ENCODE measurements at regions not wholly inside any gene's neighbourhood (a gene's known extent, or its start where the extent isn't known, plus 50 kb on each side); places are given as distances from the start of the nearest gene placed in this dataset.

DNA sequence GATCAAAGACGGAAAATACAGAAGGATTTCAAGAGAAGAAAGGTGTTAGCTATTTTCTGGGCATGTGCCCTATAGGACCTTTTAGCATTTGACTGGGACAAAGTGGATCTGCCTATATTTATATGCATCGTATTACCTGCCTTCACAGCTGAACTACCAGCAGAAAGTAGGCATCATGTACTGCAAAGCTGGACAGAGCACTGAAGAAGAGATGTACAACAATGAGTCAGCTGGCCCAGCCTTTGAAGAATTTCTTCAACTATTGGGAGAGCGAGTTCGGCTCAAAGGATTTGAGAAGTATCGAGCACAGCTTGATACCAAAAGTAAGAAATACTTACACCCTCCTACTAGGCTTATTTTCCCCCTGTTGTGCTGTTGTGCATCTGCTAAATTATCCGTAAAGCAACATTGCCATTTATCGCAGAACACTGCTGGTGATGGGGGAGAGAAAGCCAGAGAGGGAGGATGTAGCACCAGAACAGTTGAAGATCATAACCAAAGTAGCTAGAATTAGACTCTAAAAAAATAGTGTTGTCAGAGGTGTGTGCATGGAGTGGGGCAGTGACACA lies 282.0 kb upstream of the RGS6 start:
- DNase-seq, result no peak

DNA sequence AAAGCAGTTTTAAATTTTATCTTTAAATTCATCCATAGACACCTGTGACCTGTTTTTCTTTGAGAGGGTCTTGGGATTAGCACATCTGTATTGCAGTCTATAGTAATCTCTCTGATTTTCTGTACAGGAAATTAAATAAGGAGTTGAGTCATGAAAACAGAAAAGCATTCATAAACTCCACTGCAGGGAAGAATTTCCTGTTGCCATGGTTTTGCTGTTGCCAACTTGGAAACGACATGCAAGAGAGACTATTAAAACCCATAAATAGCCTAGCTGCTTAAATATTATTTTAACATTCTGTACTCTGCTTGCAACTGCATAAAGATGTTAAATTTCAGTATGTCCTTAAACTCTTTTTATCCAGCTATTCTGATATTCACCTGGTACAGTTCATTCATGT lies 281.0 kb upstream of the RGS6 start:
- no peak for DNase-seq

DNA sequence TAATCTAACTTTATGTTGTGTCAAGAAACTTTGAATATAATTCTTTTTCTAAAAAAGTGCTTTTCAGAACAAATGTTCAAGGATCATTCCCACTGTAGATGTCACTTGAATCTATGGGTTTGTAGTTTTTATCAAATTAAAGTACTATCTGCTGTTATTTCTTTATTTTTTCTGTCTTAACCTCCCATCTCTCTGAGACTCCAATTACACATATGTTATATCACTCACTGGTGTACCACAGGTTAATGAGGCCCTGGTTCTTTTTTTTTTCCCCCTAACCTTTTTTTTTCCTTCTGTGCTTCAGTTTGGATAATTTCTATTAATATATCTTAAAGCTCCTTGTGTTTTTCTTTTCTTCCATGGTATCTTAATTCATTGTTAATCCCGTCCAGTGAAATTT lies 279.9 kb upstream of the RGS6 start:
- no peak for DNase-seq

DNA sequence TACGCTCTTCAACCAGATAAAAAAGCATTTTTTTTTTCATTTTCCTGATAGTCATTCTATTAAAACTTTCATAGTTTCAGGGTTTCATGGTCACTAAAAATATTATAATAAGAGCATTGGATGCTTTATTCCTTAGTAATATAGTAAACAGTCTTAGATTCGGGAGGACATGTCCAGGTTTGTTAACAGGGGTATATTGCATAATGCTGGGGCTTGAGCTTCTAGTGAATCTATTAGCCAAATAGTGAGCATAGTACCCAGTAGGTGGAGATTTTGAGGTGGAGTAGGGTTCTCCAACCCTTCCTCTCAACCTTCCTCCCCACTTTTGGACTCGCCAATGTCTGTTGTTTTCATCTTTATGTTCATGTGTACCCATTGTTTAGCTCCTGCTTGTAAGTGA lies 277.4 kb upstream of the RGS6 start:
- DNase-seq, result no peak

DNA sequence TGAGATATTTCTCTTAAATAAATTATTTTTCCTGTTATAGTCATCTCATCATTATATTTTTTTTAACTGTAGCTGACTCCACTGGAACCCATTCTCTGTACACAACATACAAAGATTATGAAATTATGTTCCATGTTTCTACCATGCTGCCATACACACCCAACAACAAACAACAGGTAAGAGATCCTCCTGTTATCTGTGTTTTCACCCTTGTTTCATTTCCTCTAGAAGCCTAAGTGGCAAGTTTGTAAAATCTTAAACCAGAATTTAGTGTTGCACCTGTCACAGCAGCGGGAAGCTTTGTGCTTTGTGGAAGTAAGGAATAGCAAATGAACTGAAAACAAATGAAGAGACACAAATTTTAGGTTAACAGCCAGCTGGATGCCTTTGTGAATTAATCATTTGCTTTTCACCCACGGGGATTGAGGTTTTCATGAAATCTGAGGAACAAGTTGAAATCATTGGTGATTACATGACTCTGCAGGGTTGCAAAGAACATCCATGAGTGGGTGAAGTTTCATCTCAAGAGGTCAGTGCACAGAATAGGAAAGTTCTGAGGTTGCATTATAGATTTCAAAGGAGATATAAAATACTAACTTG lies 273.9 kb upstream of the RGS6 start:
- DNase-seq, result no peak

DNA sequence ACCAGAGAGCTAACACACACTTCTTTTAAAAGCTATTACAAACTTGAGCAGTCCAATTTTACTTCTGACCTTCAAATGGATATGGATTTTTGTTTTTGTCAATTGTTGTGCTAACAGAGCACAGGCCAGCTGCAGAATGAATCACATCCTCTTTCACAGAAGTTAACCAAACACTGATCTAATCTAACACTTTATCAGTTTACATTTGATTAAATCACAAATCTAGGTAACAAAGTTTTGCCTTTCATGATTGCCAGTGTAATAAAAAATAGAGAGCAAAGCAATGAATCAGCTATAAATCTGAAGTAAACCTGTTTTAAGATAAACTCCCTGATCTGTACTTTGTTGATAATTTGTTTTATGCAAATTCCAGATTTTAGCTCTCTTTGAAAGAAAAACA lies 273.1 kb upstream of the RGS6 start:
- no peak for DNase-seq

DNA sequence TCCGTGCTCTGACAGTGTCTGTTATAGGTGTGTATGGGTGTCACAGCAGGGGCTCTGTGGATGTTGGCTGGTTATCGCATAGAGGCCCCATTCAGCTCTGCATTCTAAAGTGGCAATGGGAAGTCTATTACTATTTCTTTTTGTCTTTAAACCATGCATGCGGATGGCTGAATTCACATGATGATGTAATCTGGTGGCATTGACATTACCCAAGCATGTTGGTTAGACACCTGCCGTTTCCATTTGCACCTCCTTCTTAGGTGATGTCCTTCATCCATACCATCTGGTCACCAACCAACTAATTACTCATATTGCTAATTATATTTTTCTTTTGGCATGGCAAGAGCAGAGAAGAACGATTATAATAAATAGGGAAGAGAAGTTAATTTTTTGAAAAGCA lies 270.8 kb upstream of the RGS6 start:
- DNase-seq, result no peak

DNA sequence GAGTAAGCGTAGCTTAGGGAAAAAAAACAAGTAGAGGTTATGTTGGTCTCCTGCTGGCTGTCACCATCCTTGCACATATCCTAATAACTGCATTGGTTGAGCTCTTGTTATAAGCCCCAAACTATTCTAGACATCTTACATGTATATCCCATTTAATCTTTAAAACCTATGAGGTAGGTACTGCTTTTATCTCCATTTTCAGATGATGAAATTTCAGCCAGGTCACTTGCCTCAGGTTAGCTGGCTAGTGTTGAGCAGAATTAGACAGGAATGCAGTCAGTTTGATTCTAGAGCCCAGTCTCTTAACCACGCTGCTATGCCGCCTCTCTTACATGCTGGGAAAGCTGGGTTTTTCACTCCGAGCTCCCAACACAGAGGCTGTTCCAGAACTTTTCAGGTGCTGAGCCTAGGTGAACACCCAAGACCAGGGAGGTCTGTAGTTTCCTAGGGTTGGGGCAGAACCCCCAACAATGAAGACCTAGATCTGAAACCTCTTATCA lies 269.9 kb upstream of the RGS6 start:
- DNase-seq, result no peak

DNA sequence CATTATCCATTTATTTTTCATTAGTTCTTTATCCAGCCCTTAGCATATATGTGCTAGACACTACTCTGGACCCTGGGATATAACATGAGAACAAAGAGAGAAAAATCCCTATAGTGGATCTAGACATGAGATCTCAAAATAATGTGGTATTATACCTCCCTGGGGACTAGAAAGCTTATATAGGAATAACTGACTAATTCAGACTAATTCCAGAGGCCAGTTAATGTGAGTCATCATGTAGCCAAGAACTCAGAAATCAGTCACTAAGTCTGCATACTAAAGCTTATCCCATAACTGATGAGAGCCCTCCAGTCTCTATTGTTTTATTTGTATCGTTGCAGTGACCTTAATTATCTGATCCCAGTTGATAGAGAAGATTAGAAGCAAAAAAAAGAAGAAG lies 267.1 kb upstream of the RGS6 start:
- DNase-seq, result no peak

DNA sequence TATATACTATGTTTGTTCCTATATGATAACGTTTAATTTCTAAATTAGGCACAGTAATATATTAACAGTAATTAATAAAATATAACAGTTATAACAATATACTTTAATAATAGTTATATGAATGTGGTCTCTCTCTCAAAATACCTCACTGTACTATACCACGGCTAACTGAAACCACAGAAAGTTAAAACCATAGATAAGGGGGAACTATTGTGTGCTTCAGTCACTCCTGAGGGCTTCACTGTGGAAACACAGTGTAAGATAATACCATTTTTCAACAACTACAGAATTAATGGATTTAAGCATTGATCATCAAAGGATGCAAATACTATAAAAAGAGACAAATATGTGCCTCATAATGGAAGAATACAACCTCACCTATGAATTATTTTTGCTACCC lies 266.4 kb upstream of the RGS6 start:
- no peak for DNase-seq

DNA sequence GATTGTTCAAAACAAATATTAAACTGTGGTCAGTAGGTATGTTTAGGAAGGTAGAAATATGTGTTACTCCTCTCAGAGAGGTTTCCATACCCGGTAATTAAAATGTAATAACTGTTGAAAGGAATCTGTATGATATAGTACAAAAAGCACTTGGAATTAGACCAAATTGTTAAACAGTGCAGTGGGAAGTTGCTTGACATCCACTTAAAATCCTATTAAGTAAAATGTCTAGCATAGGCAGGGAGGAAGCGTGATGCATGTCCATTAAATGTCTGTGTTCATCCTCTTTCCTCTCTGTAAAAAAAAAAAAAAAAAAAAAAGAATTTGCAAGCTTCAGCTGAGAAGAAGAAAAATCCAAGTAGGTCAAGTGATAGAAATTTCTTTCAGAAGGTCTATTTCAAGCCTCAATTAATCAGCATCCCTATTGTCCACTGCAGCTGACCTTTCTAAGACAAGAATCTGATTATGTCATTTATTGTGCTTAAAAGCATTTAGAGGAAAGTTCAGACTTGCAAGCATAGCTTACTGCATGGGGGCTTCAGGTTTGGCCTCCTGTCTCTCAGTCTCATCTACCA lies 265.6 kb upstream of the RGS6 start:
- no peak for DNase-seq

DNA sequence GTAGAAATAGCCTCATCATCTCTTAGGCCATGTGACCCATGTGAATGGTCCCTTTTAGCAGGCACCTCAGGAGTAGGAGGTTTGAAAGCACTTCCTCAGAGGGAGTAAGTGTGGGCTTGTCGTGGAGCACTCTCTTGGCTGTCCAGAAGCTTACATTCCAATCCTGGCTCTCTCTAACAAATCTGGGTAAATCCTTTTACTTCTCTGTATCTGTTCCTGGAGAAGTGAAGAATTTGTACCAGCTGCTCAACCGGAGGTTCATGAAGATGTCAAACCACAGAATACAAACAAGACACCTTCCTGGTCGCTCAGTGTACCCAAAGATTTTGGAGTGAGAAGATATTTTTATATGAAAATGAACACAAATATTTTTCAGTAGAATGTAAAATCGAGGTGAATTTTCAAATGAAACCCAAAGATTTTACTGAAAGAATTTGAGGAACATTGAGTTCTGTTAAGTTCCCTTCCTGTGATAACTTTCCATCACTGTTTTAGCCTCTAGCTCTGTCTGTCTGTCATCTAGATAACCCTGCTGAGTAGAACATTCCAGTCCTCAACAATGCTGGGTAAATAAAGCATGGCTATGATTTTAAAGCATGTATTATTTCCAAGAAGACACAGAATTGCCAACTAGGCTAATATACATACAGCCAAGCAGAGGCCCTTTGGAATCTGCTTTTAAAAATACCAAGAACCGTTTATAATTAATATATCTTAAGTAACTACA lies 263.9 kb upstream of the RGS6 start:
- DNase-seq, result no peak

DNA sequence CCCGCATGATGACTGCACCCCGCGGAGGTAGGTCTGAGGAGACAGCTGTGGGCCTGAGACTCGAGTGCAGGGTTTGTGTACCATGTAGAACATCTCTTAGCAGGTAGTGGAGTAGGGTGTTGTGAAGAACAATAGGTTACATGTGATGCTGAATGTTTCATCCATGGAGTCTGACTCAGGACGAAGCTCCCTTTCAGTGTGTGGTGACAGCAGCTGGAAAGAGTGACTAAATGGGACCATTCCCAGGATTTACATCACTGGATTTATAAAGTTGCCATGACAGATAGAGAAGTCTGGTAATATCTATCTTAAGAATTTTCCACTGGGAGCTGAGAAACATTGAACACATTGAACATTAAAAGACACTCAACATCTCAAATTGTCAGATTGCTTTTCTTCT lies 259.6 kb upstream of the RGS6 start:
- no peak for DNase-seq

DNA sequence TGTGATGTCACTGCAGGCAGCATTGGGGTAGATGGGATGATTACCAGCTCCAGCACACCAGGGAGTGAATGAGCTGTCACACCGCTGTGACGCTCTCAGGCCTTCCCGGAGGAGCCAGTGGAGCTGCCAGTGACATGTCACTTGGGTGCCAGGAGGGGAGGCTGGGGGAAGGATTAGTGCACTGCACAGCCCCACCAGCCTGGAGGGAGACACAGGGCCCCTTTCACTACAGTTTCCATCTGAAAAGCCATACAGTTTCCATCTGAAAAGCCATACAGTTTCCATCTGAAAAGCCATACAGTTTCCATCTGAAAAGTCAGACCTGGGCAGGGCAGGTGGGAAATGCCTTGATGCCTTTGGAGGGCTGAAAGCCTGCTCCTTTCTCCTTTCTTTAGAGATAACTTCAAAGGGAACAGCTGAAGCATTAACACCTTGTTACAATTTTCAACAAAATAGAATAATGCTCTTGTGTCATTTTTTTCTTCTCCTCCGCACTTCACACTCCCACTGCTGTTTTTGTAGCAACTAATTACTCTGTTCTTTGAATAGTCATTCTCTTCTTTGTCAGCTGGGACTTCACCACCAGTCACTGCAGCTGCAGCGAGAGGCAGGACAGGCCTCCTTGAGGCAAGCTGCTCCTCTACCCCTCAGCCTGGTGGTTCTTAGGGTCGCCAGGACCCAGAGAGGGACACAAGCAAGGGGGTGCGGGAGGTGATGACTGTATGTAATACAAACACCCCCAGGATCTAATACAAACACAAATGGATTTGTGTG lies 256.9 kb upstream of the RGS6 start:
- no peak for DNase-seq

DNA sequence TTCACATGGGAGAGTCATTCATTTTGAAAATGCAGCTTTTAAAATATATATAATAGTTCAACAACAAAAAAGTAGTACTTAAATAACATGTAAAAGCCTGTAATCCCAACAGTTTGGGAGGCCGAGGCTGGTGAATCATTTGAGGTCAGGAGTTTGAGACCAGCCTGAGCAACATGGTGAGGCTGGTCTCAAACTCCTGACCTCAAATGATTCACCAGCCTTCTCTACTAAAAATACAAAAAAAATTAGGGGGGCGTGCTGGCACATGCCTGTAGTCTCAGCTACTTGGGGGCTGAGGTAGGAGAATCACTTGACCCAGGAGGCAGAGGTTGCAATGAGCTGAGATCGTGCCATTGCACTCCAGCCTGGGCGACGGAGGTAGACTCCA lies 256.3 kb upstream of the RGS6 start:
- no peak for DNase-seq

DNA sequence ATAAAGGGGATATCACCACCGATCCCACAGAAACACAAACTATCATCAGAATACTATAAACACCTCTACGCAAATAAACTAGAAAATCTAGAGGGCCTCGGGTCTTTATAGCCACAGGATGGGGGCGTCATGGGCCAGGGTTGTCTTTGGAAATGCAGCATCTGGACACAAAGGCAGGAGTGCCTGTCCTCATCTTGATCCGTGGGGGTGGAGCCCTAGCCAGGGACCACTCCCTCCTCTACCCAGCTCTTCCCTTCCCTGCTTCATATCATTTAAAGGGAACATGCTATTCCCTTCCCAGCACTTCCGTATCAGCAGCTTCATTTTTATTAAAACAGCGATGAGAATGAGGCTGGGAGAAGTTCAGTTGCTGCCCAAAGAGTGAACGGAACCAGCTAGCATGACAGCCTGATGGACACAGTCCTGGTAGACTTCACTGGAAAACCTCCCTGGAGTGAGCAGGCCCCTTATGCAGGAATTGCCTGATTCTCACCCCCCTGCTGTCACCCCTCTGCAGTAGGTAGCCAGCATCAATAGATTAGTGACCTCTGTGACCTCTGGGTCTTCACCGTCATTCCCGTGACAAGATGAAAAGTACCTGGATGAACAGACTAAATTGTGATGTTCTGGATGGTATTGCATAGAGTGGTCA lies 251.4 kb upstream of the RGS6 start:
- DNase-seq, result no peak

DNA sequence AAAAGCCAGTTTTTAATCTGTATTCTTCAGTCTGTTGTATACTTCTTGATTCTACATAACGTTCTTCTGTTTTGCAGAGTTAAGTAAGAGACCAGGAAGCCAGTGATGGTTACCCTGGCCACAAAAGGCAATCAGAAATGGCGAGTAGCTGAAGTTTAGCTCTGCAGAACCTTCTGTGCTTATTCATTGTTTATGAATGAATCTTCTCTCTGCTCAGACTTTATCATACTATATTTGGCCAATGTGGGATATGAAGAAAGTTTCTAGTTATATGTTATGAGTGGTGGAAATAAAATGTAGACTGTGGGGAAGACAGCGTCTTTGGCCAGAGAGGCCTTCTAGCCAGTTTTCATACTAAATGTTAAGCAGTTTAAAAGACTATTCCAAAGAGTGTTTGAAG lies 249.9 kb upstream of the RGS6 start:
- no peak for DNase-seq

DNA sequence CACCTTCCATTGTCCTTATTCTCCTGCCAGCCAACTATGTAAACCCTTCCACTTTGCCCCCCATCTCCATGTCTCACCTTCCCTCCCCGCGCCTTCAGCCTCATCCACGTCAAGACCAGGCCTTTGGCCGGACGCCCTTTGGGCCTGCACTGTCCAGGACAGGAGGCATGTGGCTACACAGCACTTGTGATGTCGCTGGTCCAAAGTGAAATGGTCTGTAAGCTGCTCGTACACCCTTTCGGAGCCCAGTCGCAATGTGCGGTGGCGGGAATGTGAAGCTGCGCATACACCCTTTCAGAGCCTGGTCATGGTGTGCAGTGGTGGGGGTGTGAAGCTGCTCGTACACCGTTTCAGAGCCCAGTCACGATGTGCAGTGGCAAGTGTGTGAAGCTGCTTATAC lies 247.9 kb upstream of the RGS6 start:
- DNase-seq, result no peak

DNA sequence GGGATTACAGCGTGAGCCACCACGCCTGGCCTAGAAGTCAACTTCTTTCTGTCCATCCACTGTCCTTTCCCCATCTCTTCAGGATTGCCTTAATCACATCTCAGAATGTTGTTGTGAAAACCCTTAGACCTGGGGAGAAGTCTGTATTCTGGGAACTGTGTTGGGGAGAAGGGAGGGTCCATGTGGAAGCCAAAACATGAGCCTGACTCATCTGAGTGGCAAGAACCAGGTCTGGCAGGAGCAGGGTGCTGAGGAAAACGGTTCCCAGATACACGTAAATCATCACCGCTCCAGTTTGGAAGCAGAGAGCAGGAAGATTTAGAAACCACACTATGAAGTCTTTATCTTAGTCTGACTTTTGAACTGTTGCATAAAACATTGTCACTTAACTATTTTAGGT lies 245.6 kb upstream of the RGS6 start:
- DNase-seq, result no peak

DNA sequence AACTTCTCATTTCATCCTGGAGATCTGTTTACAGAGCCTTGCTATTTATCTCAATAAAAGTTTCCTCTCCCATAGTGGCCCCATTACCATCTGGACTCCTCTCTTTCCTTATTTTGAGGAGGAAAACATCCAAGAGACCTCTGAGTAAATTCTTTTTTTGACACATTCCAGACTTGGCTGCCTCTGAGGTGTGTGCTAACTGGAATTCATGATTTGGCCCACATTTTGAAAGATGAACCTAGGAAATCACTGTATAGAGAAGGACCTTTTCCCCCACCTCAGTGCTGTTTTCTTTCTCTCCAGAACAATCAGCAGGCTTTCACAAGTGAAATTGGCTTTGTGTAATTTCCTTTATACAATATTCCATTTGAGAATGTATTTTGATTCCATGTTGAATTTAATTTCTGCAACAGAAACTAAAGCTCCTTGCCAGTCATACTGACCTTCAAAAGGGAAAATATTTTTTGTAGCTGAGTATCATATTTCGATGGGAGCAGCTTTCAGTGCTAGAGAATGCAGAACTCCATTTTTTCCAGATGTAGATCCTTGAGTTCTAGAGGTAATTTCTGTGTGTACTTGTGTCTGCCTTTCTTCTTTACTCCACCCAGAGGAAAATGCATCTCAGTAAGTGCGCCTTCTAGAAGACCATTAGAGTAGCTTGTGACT lies 244.9 kb upstream of the RGS6 start:
- DNase-seq, result no peak

DNA sequence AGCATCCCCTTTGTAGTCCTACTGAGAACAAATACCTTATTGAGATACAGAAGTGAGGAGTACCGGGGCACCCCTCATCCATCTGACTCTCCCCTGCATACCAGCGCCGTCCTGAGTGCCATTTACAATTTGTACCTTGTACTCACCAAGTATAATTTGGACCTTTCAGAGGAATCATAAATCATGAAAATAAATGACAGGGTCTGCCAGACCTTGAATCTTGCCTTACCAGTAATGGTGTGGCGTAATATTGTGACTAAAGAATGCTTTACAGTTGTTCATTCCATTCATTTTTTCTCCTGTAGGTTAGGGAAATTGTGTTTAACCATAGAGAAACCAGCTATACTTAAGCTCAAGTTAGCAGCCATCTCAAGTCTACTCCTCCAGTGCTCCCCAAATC lies 243.7 kb upstream of the RGS6 start:
- no peak for DNase-seq

DNA sequence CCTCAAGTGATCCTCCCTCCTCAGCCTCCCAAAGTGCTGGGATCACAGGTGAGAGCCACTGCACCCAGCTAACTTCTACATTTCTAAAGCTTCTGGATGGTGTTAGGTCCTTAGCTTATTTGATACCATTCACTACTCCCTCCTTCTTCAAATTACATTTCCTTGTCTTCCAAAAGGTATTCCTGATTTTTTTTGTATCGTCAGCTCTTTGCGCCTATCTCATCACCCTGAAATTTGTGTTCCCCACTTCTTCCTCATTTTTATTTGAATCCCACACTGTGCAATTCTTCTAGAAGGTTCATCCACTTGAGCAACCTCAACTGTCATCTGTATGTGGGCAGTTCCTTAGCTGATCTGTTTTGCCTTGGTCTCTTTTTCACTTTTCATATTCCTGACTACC lies 241.8 kb upstream of the RGS6 start:
- no peak for DNase-seq

All from NCI-H774 (cell line).